ENCODE measurements at regions not wholly inside any gene's neighbourhood (a gene's known extent, or its start where the extent isn't known, plus 50 kb on each side); places are given as distances from the start of the nearest gene placed in this dataset.
"Not testable (repeated sequence)": the region's sequence is repeated elsewhere in the genome, so short reads cannot be mapped to it uniquely, and the experiment has no call there.

DNA sequence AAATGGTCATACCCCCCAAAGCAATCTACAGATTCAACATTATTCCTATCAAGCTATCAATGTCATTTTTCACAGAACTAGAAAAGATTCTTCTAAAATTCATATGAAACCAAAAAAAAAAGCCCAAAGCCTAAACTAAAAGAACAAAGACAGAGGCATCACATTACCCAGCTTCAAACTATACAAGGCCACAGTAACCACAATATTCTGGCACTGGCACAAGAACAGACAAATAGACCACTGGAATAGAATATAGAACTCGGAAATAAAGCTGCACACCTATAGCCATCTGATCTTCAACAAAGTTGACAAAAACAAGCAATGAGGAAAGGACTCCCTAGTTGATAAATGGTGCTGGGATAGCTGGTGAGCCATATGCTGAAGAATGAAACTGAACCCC is 89.2 kb upstream of the PCED1B start:
- no peak for TF ChIP-seq JUND (IDR thresholded peaks at IDR 0.05)
- no peak for TF ChIP-seq POLR2AphosphoS5 (IDR thresholded peaks at IDR 0.05; ENCODE audit: low read depth, low read length)
- no peak for TF ChIP-seq CBX3 (IDR thresholded peaks at IDR 0.05; ENCODE audit: low read depth)
- TF ChIP-seq ATF3 (IDR thresholded peaks at IDR 0.05): no peak
- TF ChIP-seq TCF7L2 (IDR thresholded peaks at IDR 0.05; ENCODE audit: borderline replicate concordance, extremely low read depth, insufficient read depth, insufficient read length): no peak
- no peak for TF ChIP-seq SP1 (IDR thresholded peaks at IDR 0.05; ENCODE audit: low read depth)
- no peak for TF ChIP-seq EZH2 (IDR thresholded peaks at IDR 0.05)
- no peak for TF ChIP-seq FOSL1 (IDR thresholded peaks at IDR 0.05; ENCODE audit: low read depth)
- TF ChIP-seq CEBPB (IDR thresholded peaks at IDR 0.05; ENCODE audit: low read depth): no peak
- TF ChIP-seq SRF (IDR thresholded peaks at IDR 0.05; ENCODE audit: low read depth): no peak
- no peak for TF ChIP-seq ELF1 (IDR thresholded peaks at IDR 0.05; ENCODE audit: borderline replicate concordance, low read depth)
- TF ChIP-seq EGR1 (IDR thresholded peaks at IDR 0.05; ENCODE audit: low read depth): no peak
- no peak for TF ChIP-seq RAD21 (IDR thresholded peaks at IDR 0.05; ENCODE audit: low read depth)
- no peak for TF ChIP-seq YY1 (IDR thresholded peaks at IDR 0.05; ENCODE audit: extremely low read depth, insufficient replicate concordance, low read depth, low read length)
- TF ChIP-seq ZNF274 (IDR thresholded peaks at IDR 0.05; ENCODE audit: low read depth, low read length): no peak
- TF ChIP-seq ZFX (IDR thresholded peaks at IDR 0.05): no peak
- ATAC-seq: no peak
- no peaks in the 10 kb centered on the region; a peak in 1 of 4 replicates for H3K36me3 ChIP-seq (ENCODE audit: control insufficient read depth in 1 of 2, insufficient read depth in 2 of 2, low read length in 2 of 2)
- H2AFZ ChIP-seq (ENCODE audit: low read depth, low read length, poor library complexity, severe bottlenecking): no peak overlapping the region
- H3K9me2 ChIP-seq (ENCODE audit: insufficient read depth): no peaks in the 10 kb centered on the region
- H3K4me3 ChIP-seq (replicated peaks in 1 of 2; ENCODE audit: low read depth in 1 of 2, low read length in 2 of 2): no peak overlapping the region
- ChIA-PET POLR2A (no interaction called here), RAD21 (ENCODE audit: low non-redundant PET in 1 of 2, low total read pairs in 2 of 2, uncharacterized antibody in 2 of 2, unreplicated experiment in 2 of 2) (no interaction called here), CTCF (interaction anchor here (0.8 kb wide), 1 partner anchor 31 kb away, joined by 3 read pairs; no protein-coding TSS in a partner anchor)
- no TSS peak for BruUV-seq (replicated peaks)
- intact Hi-C loops (cut with micrococcal nuclease): no loop called here
- H3K9ac ChIP-seq (ENCODE audit: low read length): no peak overlapping the region
- no peak for DNase-seq (ENCODE audit: low read depth, low spot score)
- H3K27me3 ChIP-seq (ENCODE audit: insufficient read depth, low read length): no peaks in the 10 kb centered on the region
- H3K79me2 ChIP-seq (ENCODE audit: insufficient read depth, low read length): no peaks in the 10 kb centered on the region
- H3K4me2 ChIP-seq (ENCODE audit: low read length): no peak overlapping the region
- H4K20me1 ChIP-seq (ENCODE audit: insufficient read depth): no peaks in the 10 kb centered on the region
- no peak overlapping the region for H3K27ac ChIP-seq (ENCODE audit: low read depth, low read length)
- H3K4me1 ChIP-seq (ENCODE audit: control insufficient read depth in 1 of 2, insufficient read depth in 2 of 2, low read length in 2 of 2): no peaks in the 10 kb centered on the region
- H3K9me3 ChIP-seq (ENCODE audit: control insufficient read depth in 1 of 2, insufficient read depth in 1 of 2, low read depth in 1 of 2, low read length in 2 of 2): no peaks in the 10 kb centered on the region; a peak in 1 of 4 replicates

- H2AFZ ChIP-seq (ENCODE audit: low read depth, low read length, poor library complexity, severe bottlenecking); POLR2A ChIA-PET; H3K27me3 ChIP-seq (ENCODE audit: insufficient read depth, low read length); H3K4me2 ChIP-seq (ENCODE audit: low read length); H3K36me3 ChIP-seq (ENCODE audit: control insufficient read depth in 1 of 2, insufficient read depth in 2 of 2, low read length in 2 of 2); RAD21 ChIA-PET (ENCODE audit: low non-redundant PET in 1 of 2, low total read pairs in 2 of 2, uncharacterized antibody in 2 of 2, unreplicated experiment in 2 of 2); DNase-seq (ENCODE audit: low read depth, low spot score); H3K4me3 ChIP-seq (replicated peaks in 1 of 2; ENCODE audit: low read depth in 1 of 2, low read length in 2 of 2); H3K4me1 ChIP-seq (ENCODE audit: control insufficient read depth in 1 of 2, insufficient read depth in 2 of 2, low read length in 2 of 2); H3K9me2 ChIP-seq (ENCODE audit: insufficient read depth); BruUV-seq (replicated peaks); H3K27ac ChIP-seq (ENCODE audit: low read depth, low read length); intact Hi-C loops (cut with micrococcal nuclease); H4K20me1 ChIP-seq (ENCODE audit: insufficient read depth); H3K79me2 ChIP-seq (ENCODE audit: insufficient read depth, low read length); ATAC-seq; CTCF ChIA-PET; H3K9me3 ChIP-seq (ENCODE audit: control insufficient read depth in 1 of 2, insufficient read depth in 1 of 2, low read depth in 1 of 2, low read length in 2 of 2); H3K9ac ChIP-seq (ENCODE audit: low read length): not testable (repeated sequence)
Measured at GRCh38 chr12:46992051-46992450, 87.4 kb upstream of the PCED1B start.
